HT-29 (cell line): ENCODE measurements at regions not wholly inside any gene's neighbourhood (a gene's known extent, or its start where the extent isn't known, plus 50 kb on each side); places are given as distances from the start of the nearest gene placed in this dataset.
"Not testable (repeated sequence)": the region's sequence is repeated elsewhere in the genome, so short reads cannot be mapped to it uniquely, and the experiment has no call there.

Source experiments
- DNase-seq: peaks from one replicate; pipeline ENCODE4 v3.0.0-alpha.2; 2015; ENCODE audit warnings: low spot score

GRCh38 chr6:82795940-82796339, 269.7 kb downstream of the UBE3D start:
- DNase-seq = no peak

- DNase-seq = no peak
These were observed 264.6 kb downstream of the UBE3D start for GRCh38 chr6:82801083-82801482.

GRCh38 chr6:82816243-82816642, 249.4 kb downstream of the UBE3D start:
- DNase-seq = not testable (repeated sequence)

- no peak for DNase-seq
These were observed 246.9 kb downstream of the UBE3D start for GRCh38 chr6:82818727-82819126.

- DNase-seq = no peak
These were observed 242.3 kb downstream of the UBE3D start for GRCh38 chr6:82823361-82823760.

GRCh38 chr6:82832811-82833210, 232.8 kb downstream of the UBE3D start:
- DNase-seq = no peak

- no peak for DNase-seq
These were observed 232.2 kb downstream of the UBE3D start for GRCh38 chr6:82833481-82833880.

- DNase-seq = no peak
These were observed 229.5 kb downstream of the UBE3D start for GRCh38 chr6:82836022-82836575.

GRCh38 chr6:82840571-82840970, 225.1 kb downstream of the UBE3D start:
- no peak for DNase-seq

GRCh38 chr6:82841309-82841708, 224.3 kb downstream of the UBE3D start:
- DNase-seq = peak; percentile 2
